ENCODE measurements at regions not wholly inside any gene's neighbourhood (a gene's known extent, or its start where the extent isn't known, plus 50 kb on each side); places are given as distances from the start of the nearest gene placed in this dataset.

GRCh38 chr2:41610501-41611190 lies 437.2 kb upstream of the PKDCC start:
- DNase-seq, result peak; percentile 59

- DNase-seq, result no peak
These were observed 429.1 kb upstream of the PKDCC start for GRCh38 chr2:41618754-41619153.

- DNase-seq, result no peak
These were observed 426.7 kb upstream of the PKDCC start for GRCh38 chr2:41621095-41621494.

- DNase-seq, result no peak
These were observed 426.3 kb upstream of the PKDCC start for GRCh38 chr2:41621563-41621962.

- DNase-seq, result no peak
These were observed 425.5 kb upstream of the PKDCC start for GRCh38 chr2:41622301-41622700.

GRCh38 chr2:41626936-41627335 lies 420.9 kb upstream of the PKDCC start:
- no peak for DNase-seq

- no peak for DNase-seq
These were observed 413.1 kb upstream of the PKDCC start for GRCh38 chr2:41634686-41635085.

GRCh38 chr2:41644936-41645335 lies 402.9 kb upstream of the PKDCC start:
- DNase-seq, result no peak

- no peak for DNase-seq
These were observed 400.3 kb upstream of the PKDCC start for GRCh38 chr2:41647468-41648050.

GRCh38 chr2:41657226-41657625 lies 390.6 kb upstream of the PKDCC start:
- DNase-seq, result peak; percentile 40

- DNase-seq, result no peak
These were observed 388.1 kb upstream of the PKDCC start for GRCh38 chr2:41659758-41660157.

GRCh38 chr2:41662461-41662860 lies 385.4 kb upstream of the PKDCC start:
- no peak for DNase-seq

GRCh38 chr2:41663056-41663455 lies 384.8 kb upstream of the PKDCC start:
- no peak for DNase-seq

GRCh38 chr2:41668529-41668928 lies 379.3 kb upstream of the PKDCC start:
- no peak for DNase-seq

GRCh38 chr2:41678639-41679038 lies 369.2 kb upstream of the PKDCC start:
- no peak for DNase-seq

GRCh38 chr2:41686156-41686555 lies 361.7 kb upstream of the PKDCC start:
- DNase-seq, result no peak

- DNase-seq, result no peak
These were observed 356.3 kb upstream of the PKDCC start for GRCh38 chr2:41691561-41691960.

GRCh38 chr2:41694536-41695049 lies 353.2 kb upstream of the PKDCC start:
- DNase-seq, result no peak

GRCh38 chr2:41695198-41696113 lies 352.4 kb upstream of the PKDCC start:
- no peak for DNase-seq

GRCh38 chr2:41697389-41697788 lies 350.4 kb upstream of the PKDCC start:
- DNase-seq, result no peak

- peak; percentile 74 for DNase-seq
These were observed 349.0 kb upstream of the PKDCC start for GRCh38 chr2:41698678-41699422.

GRCh38 chr2:41701231-41701630 lies 346.6 kb upstream of the PKDCC start:
- DNase-seq, result no peak

GRCh38 chr2:41703123-41703522 lies 344.7 kb upstream of the PKDCC start:
- DNase-seq, result no peak

All from left hindlimb (tissue), 1 donor.